HCT116 (cell line): ENCODE measurements at regions not wholly inside any gene's neighbourhood (a gene's known extent, or its start where the extent isn't known, plus 50 kb on each side); places are given as distances from the start of the nearest gene placed in this dataset.

Experiments
- ATAC-seq: fragments of 200-7000 bp; cut with Tn5 transposase; 2 replicates; pipeline ENCODE4 v1.9.1; 2020; ENCODE audit warnings: mild to moderate bottlenecking, moderate library complexity
- BruUV-seq: library from RNA; stranded (reverse); fragments of 400-500 nt; replicated peaks from 2 replicates; lab custom pipeline; 2021; lab: Mats Ljungman, UMichigan
- CTCF ChIA-PET: fragments of 300-600 bp; sonication (Branson Sonifier 250); formaldehyde crosslinking; loops from one replicate; lab custom pipeline; 2021; ENCODE audit warnings: antibody characterized with exemption; lab: Charles Lee
- POLR2A ChIA-PET: fragments of 300-600, 350-600 bp; sonication (Branson Sonifier 250); formaldehyde crosslinking; loops from one replicate; lab custom pipeline; 2021; ENCODE audit warnings: antibody characterized with exemption; lab: Charles Lee
- RAD21 ChIA-PET, 2 experiments: fragments of 300-600 bp; sonication (Branson Sonifier 250); formaldehyde crosslinking; loops; one replicate each; lab custom pipeline; 2023; ENCODE audit warnings: low total read pairs in 2 of 2; ENCODE audit not compliant: uncharacterized antibody in 2 of 2, unreplicated experiment in 2 of 2, low non-redundant PET in 1 of 2; lab: Charles Lee
- DNase-seq: peaks from one replicate; pipeline ENCODE4 v3.0.0-alpha.2; 2010; ENCODE audit warnings: low read depth, low spot score
- H2AFZ ChIP-seq: fragments of 200-600 bp; shearing (Covaris generic), sonication (generic); 2 replicates; pipeline ENCODE4 v1.6.1; 2017; ENCODE audit warnings: low read depth, mixed run types, mixed read lengths, antibody characterized with exemption, low read length; ENCODE audit not compliant: poor library complexity, severe bottlenecking
- H3K27ac ChIP-seq: 2 replicates; pipeline ENCODE4 v1.5.1; 2012; ENCODE audit warnings: low read depth, low read length
- H3K27me3 ChIP-seq: fragments of 200-600 bp; sonication (generic); 2 replicates; pipeline ENCODE4 v1.6.1; 2016; ENCODE audit warnings: mixed run types, low read length, mixed read lengths; ENCODE audit not compliant: insufficient read depth
- H3K36me3 ChIP-seq, 2 experiments: fragments of 200-500 bp in 1 of 2; fragments of 200-600 bp in 1 of 2; sonication (Bioruptor generic) in 1 of 2; sonication (generic) in 1 of 2; 2 replicates each; pipeline versions ENCODE4 v1.5.1 to v1.6.1; 2014 to 2016; ENCODE audit warnings: low read length in 2 of 2, inconsistent platforms in 1 of 2, mixed read lengths in 1 of 2, mixed run types in 1 of 2; ENCODE audit not compliant: insufficient read depth in 2 of 2, control insufficient read depth in 1 of 2
- H3K4me1 ChIP-seq, 2 experiments: fragments of 200-600 bp in 1 of 2; sonication (generic) in 1 of 2; 2 replicates each; pipeline versions ENCODE4 v1.5.1 to v1.6.1; 2012 to 2017; ENCODE audit warnings: low read length in 2 of 2, inconsistent platforms in 1 of 2, mild to moderate bottlenecking in 1 of 2, mixed read lengths in 1 of 2, mixed run types in 1 of 2, moderate library complexity in 1 of 2; ENCODE audit not compliant: insufficient read depth in 2 of 2, control insufficient read depth in 1 of 2
- H3K4me2 ChIP-seq: fragments of 200-600 bp; sonication (generic); 2 replicates; pipeline ENCODE4 v1.6.1; 2017; ENCODE audit warnings: mixed run types, low read length, mixed read lengths
- H3K4me3 ChIP-seq, 2 experiments: fragments of 200-600 bp in 1 of 2; sonication (generic) in 1 of 2; replicated peaks in 1 of 2; 2 replicates each; pipeline ENCODE4 v1.5.1; 2011 to 2016; ENCODE audit warnings: low read length in 2 of 2, control low read depth in 1 of 2, low read depth in 1 of 2, mild to moderate bottlenecking in 1 of 2, mixed read lengths in 1 of 2, mixed run types in 1 of 2
- H3K79me2 ChIP-seq: fragments of 200-600 bp; sonication (generic); 2 replicates; pipeline ENCODE4 v1.6.1; 2017; ENCODE audit warnings: mild to moderate bottlenecking, mixed run types, low read length, moderate library complexity, mixed read lengths; ENCODE audit not compliant: insufficient read depth
- H3K9ac ChIP-seq: fragments of 200-600 bp; sonication (generic); 2 replicates; pipeline ENCODE4 v1.6.1; 2016; ENCODE audit warnings: low read length, mixed read lengths
- H3K9me2 ChIP-seq: fragments of 200-600 bp; sonication (generic), shearing (Covaris generic); 2 replicates; pipeline ENCODE4 v1.6.1; 2017; ENCODE audit warnings: mixed run types, mild to moderate bottlenecking, moderate library complexity; ENCODE audit not compliant: insufficient read depth
- H3K9me3 ChIP-seq, 2 experiments: fragments of 200-500 bp in 1 of 2; fragments of 200-600 bp in 1 of 2; sonication (Bioruptor generic) in 1 of 2; sonication (generic) in 1 of 2; 2 replicates each; pipeline ENCODE4 v1.6.1; 2014 to 2017; ENCODE audit warnings: low read length in 2 of 2, mixed read lengths in 2 of 2, inconsistent platforms in 1 of 2, low read depth in 1 of 2, mild to moderate bottlenecking in 1 of 2, mixed run types in 1 of 2, moderate library complexity in 1 of 2; ENCODE audit not compliant: control insufficient read depth in 1 of 2, insufficient read depth in 1 of 2
- H4K20me1 ChIP-seq: fragments of 200-600 bp; sonication (generic), shearing (Covaris generic); 2 replicates; pipeline ENCODE4 v1.6.1; 2017; ENCODE audit warnings: mixed run types, mild to moderate bottlenecking, moderate library complexity; ENCODE audit not compliant: insufficient read depth
- CBX3 ChIP-seq: IDR thresholded peaks from 2 replicates; pipeline ENCODE4 v1.6.1; 2012; ENCODE audit warnings: low read depth
- EGR1 ChIP-seq: IDR thresholded peaks from 2 replicates; pipeline ENCODE4 v1.6.1; 2012; ENCODE audit warnings: low read depth
- ELF1 ChIP-seq: IDR thresholded peaks from 2 replicates; pipeline ENCODE4 v1.6.1; 2012; ENCODE audit warnings: low read depth, borderline replicate concordance
- FOSL1 ChIP-seq: IDR thresholded peaks from 2 replicates; pipeline ENCODE4 v1.6.1; 2012; ENCODE audit warnings: low read depth
- JUND ChIP-seq: IDR thresholded peaks from 2 replicates; pipeline ENCODE4 v1.6.1; 2012
- POLR2A ChIP-seq: IDR thresholded peaks from 2 replicates; pipeline ENCODE4 v1.7.0; 2011; ENCODE audit warnings: borderline replicate concordance; ENCODE audit not compliant: insufficient read depth, insufficient read length; ENCODE audit errors: extremely low read depth
- POLR2AphosphoS5 ChIP-seq: IDR thresholded peaks from 2 replicates; pipeline ENCODE4 v1.6.1; 2011; ENCODE audit warnings: mild to moderate bottlenecking, low read depth, low read length, moderate library complexity
- RAD21 ChIP-seq: IDR thresholded peaks from 2 replicates; pipeline ENCODE4 v1.6.1; 2012; ENCODE audit warnings: low read depth, mild to moderate bottlenecking
- SIN3A ChIP-seq: IDR thresholded peaks from 2 replicates; pipeline ENCODE4 v1.6.1; 2012; ENCODE audit warnings: low read depth
- SP1 ChIP-seq: IDR thresholded peaks from 2 replicates; pipeline ENCODE4 v1.6.1; 2012; ENCODE audit warnings: low read depth
- SRF ChIP-seq: IDR thresholded peaks from 2 replicates; pipeline ENCODE4 v1.6.1; 2012; ENCODE audit warnings: low read depth
- TCF7L2 ChIP-seq: IDR thresholded peaks from 2 replicates; pipeline ENCODE4 v1.7.0; 2011; ENCODE audit warnings: borderline replicate concordance, inconsistent platforms; ENCODE audit not compliant: insufficient read depth, insufficient read length; ENCODE audit errors: extremely low read depth
- ZFX ChIP-seq: fragments of 450-650 bp; IDR thresholded peaks from 2 replicates; pipeline ENCODE4 v1.6.1; 2017
- ZNF274 ChIP-seq: fragments of 200-500 bp; sonication (Bioruptor generic); IDR thresholded peaks from 2 replicates; pipeline ENCODE4 v1.6.1; 2014; ENCODE audit warnings: mild to moderate bottlenecking, low read depth, low read length, inconsistent platforms
- intact Hi-C: fragments of 100-400 bp; cut with micrococcal nuclease; formaldehyde crosslinking; loops from 2 replicates; pipeline ENCODE4 v1.10.0; 2022
- TF ChIP-seq, protein P1 (sequence below): IDR thresholded peaks from 2 replicates; pipeline ENCODE4 v1.6.1; 2012
- TF ChIP-seq, protein P2 (sequence below): IDR thresholded peaks from 2 replicates; pipeline ENCODE4 v1.6.1; 2012
- TF ChIP-seq, protein P3 (sequence below): IDR thresholded peaks from 2 replicates; pipeline ENCODE4 v1.6.1; 2011; ENCODE audit warnings: mild to moderate bottlenecking, low read length, moderate library complexity; ENCODE audit not compliant: insufficient replicate concordance; ENCODE audit errors: extremely low read depth
- TF ChIP-seq, protein P4 (sequence below), 3 experiments: fragments of 200-600 bp in 1 of 3; sonication (generic) in 1 of 3; IDR thresholded peaks in 2 of 3; conservative IDR thresholded peaks in 1 of 3; 2 replicates each; pipeline ENCODE4 v1.5.1; 2012 to 2017; ENCODE audit warnings: low read depth in 2 of 3, low read length in 2 of 3, antibody characterized with exemption in 1 of 3, borderline replicate concordance in 1 of 3, control low read depth in 1 of 3, mild to moderate bottlenecking in 1 of 3, mixed read lengths in 1 of 3, mixed run types in 1 of 3, moderate library complexity in 1 of 3; ENCODE audit not compliant: insufficient read depth in 1 of 3

DNA sequence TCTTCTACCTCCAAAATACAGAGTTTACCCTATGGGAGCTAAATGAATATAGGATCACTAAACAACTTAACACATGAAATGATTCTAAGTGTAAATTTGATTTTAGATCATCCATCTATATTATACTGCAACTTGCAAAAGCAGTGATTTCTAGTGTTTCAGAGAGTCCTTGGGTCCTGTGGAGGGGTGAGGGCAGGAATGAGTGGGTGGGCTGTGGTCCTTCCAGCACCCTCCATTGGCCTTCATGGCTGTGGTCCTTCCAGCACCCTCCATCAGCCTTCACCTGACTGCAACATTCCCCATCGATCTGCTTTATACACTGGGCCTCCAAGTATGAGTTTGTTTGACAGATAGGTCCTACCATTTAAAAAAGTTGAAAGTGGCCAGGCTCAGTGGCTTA, 70.5 kb downstream of the TTC6 start:
- Histone ChIP-seq H4K20me1 (no peaks in the 10 kb centered on the region), H3K4me3 (no peak overlapping the region), H3K4me2 (no peak overlapping the region), H3K36me3 (no peaks in the 10 kb centered on the region), H2AFZ (no peak overlapping the region), H3K27ac (no peak overlapping the region), H3K4me1 (no peaks in the 10 kb centered on the region), H3K9ac (no peak overlapping the region), H3K79me2 (no peaks in the 10 kb centered on the region), H3K9me3 (no peaks in the 10 kb centered on the region), H3K9me2 (no peaks in the 10 kb centered on the region), H3K27me3 (no peaks in the 10 kb centered on the region)
- CTCF ChIA-PET = no interaction called here
- intact Hi-C loops = no loop called here
- ATAC-seq = no peak
- RAD21 ChIA-PET = no interaction called here
- POLR2A ChIA-PET = no interaction called here
- no peak for DNase-seq
- BruUV-seq = no TSS peak
- no peak for TF ChIP-seq CBX3
- TF ChIP-seq ZNF274 = no peak
- TF ChIP-seq TCF7L2 = no peak
- no peak for TF ChIP-seq RAD21
- no peak for TF ChIP-seq SP1
- TF ChIP-seq, protein P1, sequence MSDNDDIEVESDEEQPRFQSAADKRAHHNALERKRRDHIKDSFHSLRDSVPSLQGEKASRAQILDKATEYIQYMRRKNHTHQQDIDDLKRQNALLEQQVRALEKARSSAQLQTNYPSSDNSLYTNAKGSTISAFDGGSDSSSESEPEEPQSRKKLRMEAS = no peak
- no peak for TF ChIP-seq ELF1
- TF ChIP-seq, protein P2, sequence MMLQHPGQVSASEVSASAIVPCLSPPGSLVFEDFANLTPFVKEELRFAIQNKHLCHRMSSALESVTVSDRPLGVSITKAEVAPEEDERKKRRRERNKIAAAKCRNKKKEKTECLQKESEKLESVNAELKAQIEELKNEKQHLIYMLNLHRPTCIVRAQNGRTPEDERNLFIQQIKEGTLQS = no peak
- no peak for TF ChIP-seq EGR1
- no peak for TF ChIP-seq ZFX
- no peak for TF ChIP-seq JUND
- no peak for TF ChIP-seq POLR2A

DNA sequence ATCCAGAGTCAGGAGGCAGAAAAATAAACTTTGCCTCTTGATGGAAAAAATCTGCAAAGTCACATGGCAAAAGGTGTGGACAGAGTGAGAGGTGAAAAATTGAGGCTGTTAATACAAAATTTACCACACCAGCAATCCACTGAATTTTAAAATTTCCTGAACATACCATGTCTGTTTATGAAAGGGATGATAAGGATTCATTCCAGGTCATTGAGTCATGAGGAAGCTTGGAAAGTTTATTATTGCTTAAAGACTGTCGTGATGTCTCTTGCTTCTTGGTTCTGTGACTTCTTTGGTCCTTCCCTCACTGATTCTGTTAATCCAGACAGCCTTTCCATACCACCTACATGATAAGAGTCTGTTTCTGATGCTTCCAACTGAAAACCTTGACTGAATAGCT, 73.2 kb downstream of the TTC6 start:
- no peaks in the 10 kb centered on the region for H3K79me2 ChIP-seq
- DNase-seq (no peak), ATAC-seq (no peak)
- POLR2A ChIA-PET = no interaction called here
- H3K4me3 ChIP-seq = no peak overlapping the region
- no peak overlapping the region for H2AFZ ChIP-seq
- no peaks in the 10 kb centered on the region for H3K4me1 ChIP-seq
- no peaks in the 10 kb centered on the region for H3K9me2 ChIP-seq
- no peaks in the 10 kb centered on the region for H4K20me1 ChIP-seq
- no TSS peak for BruUV-seq
- H3K36me3 ChIP-seq = no peaks in the 10 kb centered on the region
- no peak overlapping the region for H3K27ac ChIP-seq
- intact Hi-C loops = no loop called here
- H3K27me3 ChIP-seq = no peaks in the 10 kb centered on the region
- RAD21 ChIA-PET = no interaction called here
- no peak overlapping the region for H3K4me2 ChIP-seq
- no peaks in the 10 kb centered on the region for H3K9me3 ChIP-seq
- H3K9ac ChIP-seq = no peak overlapping the region
- CTCF ChIA-PET = no interaction called here
- TF ChIP-seq, protein P3, sequence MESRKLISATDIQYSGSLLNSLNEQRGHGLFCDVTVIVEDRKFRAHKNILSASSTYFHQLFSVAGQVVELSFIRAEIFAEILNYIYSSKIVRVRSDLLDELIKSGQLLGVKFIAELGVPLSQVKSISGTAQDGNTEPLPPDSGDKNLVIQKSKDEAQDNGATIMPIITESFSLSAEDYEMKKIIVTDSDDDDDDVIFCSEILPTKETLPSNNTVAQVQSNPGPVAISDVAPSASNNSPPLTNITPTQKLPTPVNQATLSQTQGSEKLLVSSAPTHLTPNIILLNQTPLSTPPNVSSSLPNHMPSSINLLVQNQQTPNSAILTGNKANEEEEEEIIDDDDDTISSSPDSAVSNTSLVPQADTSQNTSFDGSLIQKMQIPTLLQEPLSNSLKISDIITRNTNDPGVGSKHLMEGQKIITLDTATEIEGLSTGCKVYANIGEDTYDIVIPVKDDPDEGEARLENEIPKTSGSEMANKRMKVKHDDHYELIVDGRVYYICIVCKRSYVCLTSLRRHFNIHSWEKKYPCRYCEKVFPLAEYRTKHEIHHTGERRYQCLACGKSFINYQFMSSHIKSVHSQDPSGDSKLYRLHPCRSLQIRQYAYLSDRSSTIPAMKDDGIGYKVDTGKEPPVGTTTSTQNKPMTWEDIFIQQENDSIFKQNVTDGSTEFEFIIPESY = no peak
- TF ChIP-seq JUND = no peak
- TF ChIP-seq POLR2A = no peak
- TF ChIP-seq, protein P4, sequence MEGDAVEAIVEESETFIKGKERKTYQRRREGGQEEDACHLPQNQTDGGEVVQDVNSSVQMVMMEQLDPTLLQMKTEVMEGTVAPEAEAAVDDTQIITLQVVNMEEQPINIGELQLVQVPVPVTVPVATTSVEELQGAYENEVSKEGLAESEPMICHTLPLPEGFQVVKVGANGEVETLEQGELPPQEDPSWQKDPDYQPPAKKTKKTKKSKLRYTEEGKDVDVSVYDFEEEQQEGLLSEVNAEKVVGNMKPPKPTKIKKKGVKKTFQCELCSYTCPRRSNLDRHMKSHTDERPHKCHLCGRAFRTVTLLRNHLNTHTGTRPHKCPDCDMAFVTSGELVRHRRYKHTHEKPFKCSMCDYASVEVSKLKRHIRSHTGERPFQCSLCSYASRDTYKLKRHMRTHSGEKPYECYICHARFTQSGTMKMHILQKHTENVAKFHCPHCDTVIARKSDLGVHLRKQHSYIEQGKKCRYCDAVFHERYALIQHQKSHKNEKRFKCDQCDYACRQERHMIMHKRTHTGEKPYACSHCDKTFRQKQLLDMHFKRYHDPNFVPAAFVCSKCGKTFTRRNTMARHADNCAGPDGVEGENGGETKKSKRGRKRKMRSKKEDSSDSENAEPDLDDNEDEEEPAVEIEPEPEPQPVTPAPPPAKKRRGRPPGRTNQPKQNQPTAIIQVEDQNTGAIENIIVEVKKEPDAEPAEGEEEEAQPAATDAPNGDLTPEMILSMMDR (IDR thresholded peaks at IDR 0.05 in 2 of 3, conservative IDR thresholded peaks at IDR 0.05 in 1 of 3; ENCODE audit: borderline replicate concordance in 1 of 3, insufficient read depth in 1 of 3, low read depth in 2 of 3, low read length in 2 of 3) = no peak
- TF ChIP-seq, protein P1 = no peak
- TF ChIP-seq SRF = no peak
- no peak for TF ChIP-seq FOSL1
- TF ChIP-seq SIN3A = no peak
- TF ChIP-seq, protein P2 = no peak
- TF ChIP-seq TCF7L2 = no peak
- TF ChIP-seq POLR2AphosphoS5 = no peak
